ENCODE measurements at regions not wholly inside any gene's neighbourhood (a gene's known extent, or its start where the extent isn't known, plus 50 kb on each side); places are given as distances from the start of the nearest gene placed in this dataset.

DNA sequence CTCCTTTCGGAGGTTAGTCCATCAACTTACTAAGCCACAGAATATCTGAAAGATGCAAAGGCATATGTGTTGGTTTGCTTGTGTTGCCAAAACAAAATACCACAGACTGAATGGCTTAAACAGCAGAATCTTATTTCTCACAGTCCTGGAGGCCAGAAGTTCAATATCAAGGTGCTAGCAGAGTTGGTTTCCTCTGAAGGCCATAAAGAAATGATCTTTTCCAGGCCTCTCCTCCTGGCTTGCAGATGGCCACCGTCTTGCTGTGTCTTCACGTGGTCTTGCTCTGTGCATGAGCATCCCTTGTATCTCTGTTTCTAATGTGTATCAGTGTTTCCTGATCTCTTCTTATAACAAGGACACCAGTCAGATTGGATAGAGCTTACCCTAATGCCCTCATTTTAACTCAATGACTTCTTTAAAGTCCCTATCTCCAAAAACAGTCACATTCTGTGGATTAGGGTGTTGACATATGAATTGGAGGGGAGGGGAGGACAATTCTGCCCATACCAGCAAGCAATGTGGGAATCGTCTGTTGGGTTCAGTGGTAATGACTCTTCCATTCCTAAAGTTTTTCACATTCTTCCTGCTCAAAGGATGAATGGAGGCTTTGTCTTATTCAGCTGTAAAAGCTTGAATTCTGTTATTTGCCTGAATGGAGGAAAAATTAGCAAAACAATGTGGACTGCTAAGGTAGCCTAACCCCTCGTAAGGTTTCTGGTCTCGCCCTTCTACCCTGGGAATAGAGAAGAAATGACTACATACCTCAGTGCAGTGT is 715.7 kb downstream of the DIAPH3 start:
- TF ChIP-seq POLR2A (IDR thresholded peaks at IDR 0.05) (no peak), EP300 (IDR thresholded peaks at IDR 0.05) (no peak)
- TF ChIP-seq, protein P1, sequence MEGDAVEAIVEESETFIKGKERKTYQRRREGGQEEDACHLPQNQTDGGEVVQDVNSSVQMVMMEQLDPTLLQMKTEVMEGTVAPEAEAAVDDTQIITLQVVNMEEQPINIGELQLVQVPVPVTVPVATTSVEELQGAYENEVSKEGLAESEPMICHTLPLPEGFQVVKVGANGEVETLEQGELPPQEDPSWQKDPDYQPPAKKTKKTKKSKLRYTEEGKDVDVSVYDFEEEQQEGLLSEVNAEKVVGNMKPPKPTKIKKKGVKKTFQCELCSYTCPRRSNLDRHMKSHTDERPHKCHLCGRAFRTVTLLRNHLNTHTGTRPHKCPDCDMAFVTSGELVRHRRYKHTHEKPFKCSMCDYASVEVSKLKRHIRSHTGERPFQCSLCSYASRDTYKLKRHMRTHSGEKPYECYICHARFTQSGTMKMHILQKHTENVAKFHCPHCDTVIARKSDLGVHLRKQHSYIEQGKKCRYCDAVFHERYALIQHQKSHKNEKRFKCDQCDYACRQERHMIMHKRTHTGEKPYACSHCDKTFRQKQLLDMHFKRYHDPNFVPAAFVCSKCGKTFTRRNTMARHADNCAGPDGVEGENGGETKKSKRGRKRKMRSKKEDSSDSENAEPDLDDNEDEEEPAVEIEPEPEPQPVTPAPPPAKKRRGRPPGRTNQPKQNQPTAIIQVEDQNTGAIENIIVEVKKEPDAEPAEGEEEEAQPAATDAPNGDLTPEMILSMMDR (IDR thresholded peaks at IDR 0.05): no peak

All from sigmoid colon (tissue), 4 donors.